HepG2 (cell line): ENCODE measurements at regions not wholly inside any gene's neighbourhood (a gene's known extent, or its start where the extent isn't known, plus 50 kb on each side); places are given as distances from the start of the nearest gene placed in this dataset.

Source experiments
- ATAC-seq: fragments of 200-7000 bp; cut with Tn5 transposase; 3 replicates; pipeline ENCODE4 v1.9.1; 2020; ENCODE audit warnings: mild to moderate bottlenecking, moderate library complexity
- BruUV-seq: library from RNA; stranded (reverse); fragments of 400-500 nt; replicated peaks from 2 replicates; lab custom pipeline; 2021; lab: Mats Ljungman, UMichigan
- CTCF ChIA-PET: fragments of 300-600 bp; formaldehyde crosslinking; extraction: SDS; loops from one replicate; lab custom pipeline; 2021; ENCODE audit warnings: low total read pairs, inconsistent platforms, low intra/inter-chr PET ratio; lab: Yijun Ruan, JAX
- POLR2A ChIA-PET: fragments of 350-600 bp; sonication (Branson Sonifier 250); formaldehyde crosslinking; loops from one replicate; lab custom pipeline; 2020; ENCODE audit warnings: antibody characterized with exemption, inconsistent platforms; lab: Yijun Ruan, JAX
- DNase-seq: peaks from one replicate; pipeline ENCODE4 v3.0.0-alpha.2; 2015; ENCODE audit warnings: low spot score
- FAIRE-seq: peaks from 3 replicates; lab custom pipeline; 2011; peaks lifted over from hg19 to GRCh38; lab: Jason Lieb, UNC
- H2AFZ ChIP-seq: one replicate; pipeline ENCODE4 v1.6.1; 2011; ENCODE audit warnings: low read length, inconsistent platforms
- H3K27ac ChIP-seq: fragments of 300-600 bp; 3 replicates; pipeline ENCODE4 v1.8.0; 2011; ENCODE audit warnings: mixed run types, mild to moderate bottlenecking, mixed read lengths, low read length, inconsistent platforms; ENCODE audit not compliant: insufficient read depth; ENCODE audit errors: extremely low read length
- H3K27me3 ChIP-seq, 2 experiments: fragments of 200-600 bp in 1 of 2; 2 replicates in 1 of 2; 3 replicates in 1 of 2; pipeline versions ENCODE4 v1.6.0 to v1.8.0; 2011; ENCODE audit warnings: low read length in 2 of 2, mild to moderate bottlenecking in 2 of 2, moderate library complexity in 2 of 2, inconsistent platforms in 1 of 2; ENCODE audit not compliant: insufficient read depth in 2 of 2, control insufficient read depth in 1 of 2
- H3K36me3 ChIP-seq, 2 experiments: fragments of 200-600 bp in 1 of 2; replicated peaks in 1 of 2; 2 replicates in 1 of 2; 3 replicates in 1 of 2; pipeline versions ENCODE4 v1.5.1 to v1.8.0; 2011; ENCODE audit warnings: low read length in 2 of 2, inconsistent platforms in 1 of 2; ENCODE audit not compliant: insufficient read depth in 2 of 2, control insufficient read depth in 1 of 2
- H3K4me1 ChIP-seq: 2 replicates; pipeline ENCODE4 v1.5.1; 2012; ENCODE audit warnings: low read length, inconsistent platforms; ENCODE audit not compliant: insufficient read depth
- H3K4me2 ChIP-seq: 2 replicates; pipeline ENCODE4 v1.6.0; 2011; ENCODE audit warnings: low read depth, low read length, inconsistent platforms
- H3K4me3 ChIP-seq, 3 experiments: fragments of 200-600 bp in 1 of 3; sonication (generic), shearing (Covaris generic) in 1 of 3; replicated peaks in 1 of 3; 2 replicates each; pipeline ENCODE4 v1.5.1; 2011 to 2016; ENCODE audit warnings: low read length in 3 of 3, inconsistent platforms in 2 of 3, low read depth in 2 of 3, mild to moderate bottlenecking in 2 of 3, control low read depth in 1 of 3, mixed read lengths in 1 of 3; ENCODE audit not compliant: insufficient read depth in 1 of 3
- H3K79me2 ChIP-seq: one replicate; pipeline ENCODE4 v1.6.1; 2011; ENCODE audit warnings: low read length, inconsistent platforms; ENCODE audit not compliant: insufficient read depth
- H3K9ac ChIP-seq: 2 replicates; pipeline ENCODE4 v1.6.0; 2011; ENCODE audit warnings: mild to moderate bottlenecking, low read depth, low read length, inconsistent platforms; ENCODE audit not compliant: insufficient read depth
- H3K9me3 ChIP-seq: 2 replicates; pipeline ENCODE4 v1.5.1; 2012; ENCODE audit warnings: mild to moderate bottlenecking, low read length
- H4K20me1 ChIP-seq: 2 replicates; pipeline ENCODE4 v1.6.0; 2011; ENCODE audit warnings: inconsistent platforms, mild to moderate bottlenecking, low read length, moderate library complexity; ENCODE audit not compliant: insufficient read depth
- ADNP ChIP-seq: sonication (generic); formaldehyde crosslinking; IDR thresholded peaks from 2 replicates; pipeline ENCODE4 v1.4.0; 2020; ENCODE audit warnings: missing genetic modification reagents
- FOXO1 ChIP-seq: sonication (generic); formaldehyde crosslinking; IDR thresholded peaks from 2 replicates; pipeline ENCODE4 v1.4.0; 2020; ENCODE audit warnings: missing genetic modification reagents
- HOXA7 ChIP-seq: sonication (generic); formaldehyde crosslinking; IDR thresholded peaks from 2 replicates; pipeline ENCODE4 v1.8.1; 2022; ENCODE audit warnings: mild to moderate bottlenecking, missing genetic modification reagents, moderate library complexity
- MIER3 ChIP-seq: IDR thresholded peaks from 2 replicates; pipeline ENCODE4 v1.6.1; 2016; ENCODE audit warnings: missing compliant biosample characterization, borderline replicate concordance
- RCOR2 ChIP-seq: IDR thresholded peaks from 2 replicates; pipeline ENCODE4 v1.6.1; 2016; ENCODE audit warnings: missing biosample characterization, missing genetic modification reagents
- ZNF484 ChIP-seq: sonication (generic); formaldehyde crosslinking; IDR thresholded peaks from 2 replicates; pipeline ENCODE4 v1.5.1; 2020; ENCODE audit warnings: mild to moderate bottlenecking, low read depth, missing genetic modification reagents, borderline replicate concordance
- WGBS: methylation state at CpG from one replicate; pipeline ENCODE4 v1.1.6; 2017; ENCODE audit warnings: low lambda C conversion rate; 5-methylcytosine and 5-hydroxymethylcytosine counted together
- in situ Hi-C: cut with HindIII; loops from 2 replicates; pipeline ENCODE4 v1.10.0; 2017; ENCODE audit warnings: low pct_unique_long_range_greater_than_20kb; ENCODE audit not compliant: extremely low pct_ligation_motif_present
- intact Hi-C: fragments of 100-400 bp; cut with micrococcal nuclease; formaldehyde crosslinking; loops from one replicate; pipeline ENCODE4 v1.10.0; 2022; ENCODE audit not compliant: unreplicated experiment
- TF ChIP-seq, protein P1 (sequence below): IDR thresholded peaks from 2 replicates; pipeline ENCODE4 v1.6.1; 2016

DNA sequence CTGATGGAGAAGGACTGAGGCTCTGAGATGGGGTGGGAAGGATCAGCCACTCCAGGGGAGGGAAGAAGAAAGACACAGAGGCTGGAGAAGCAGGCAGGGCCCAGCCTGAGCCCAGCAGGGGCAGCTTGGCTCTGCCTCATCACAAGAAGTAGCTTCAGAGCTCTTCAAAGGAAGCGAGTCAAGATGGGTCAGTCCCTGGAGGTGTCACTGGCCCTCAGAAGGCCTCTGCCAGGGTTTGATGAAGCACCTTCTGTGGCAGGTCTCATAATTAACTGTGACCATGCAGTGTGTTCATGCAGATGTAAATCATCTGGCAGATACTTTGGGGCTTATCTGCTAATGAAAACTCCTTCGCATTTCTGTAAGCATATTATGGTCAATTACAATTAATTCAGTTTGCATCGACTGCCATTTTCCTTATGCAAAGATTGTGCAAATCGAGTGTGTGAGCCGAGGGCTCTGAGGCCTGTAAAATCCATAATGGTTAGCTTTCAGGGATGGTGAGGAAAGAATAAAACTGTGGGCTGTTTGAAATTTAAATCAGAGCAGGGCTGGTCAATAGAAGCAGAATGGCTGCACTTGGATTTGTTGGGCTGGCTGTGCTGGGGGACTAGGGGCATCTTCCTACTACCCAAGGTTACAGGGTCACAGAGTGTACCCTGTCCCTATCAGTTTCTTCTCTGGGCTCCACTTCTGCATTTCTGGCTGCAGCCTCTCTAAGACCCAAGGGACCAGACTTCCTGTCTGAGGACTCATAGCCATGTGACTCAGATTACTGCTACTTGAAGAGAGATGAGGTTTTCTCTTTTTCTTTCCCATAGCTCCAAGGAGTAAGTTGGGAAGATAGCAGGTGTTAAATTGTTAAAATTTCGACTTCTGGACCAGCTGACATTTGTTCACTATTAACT lies 376.6 kb downstream of the DHX35 start:
- H3K9me3 ChIP-seq, result no peaks in the 10 kb centered on the region
- H4K20me1 ChIP-seq, result no peaks in the 10 kb centered on the region
- H3K4me3 ChIP-seq, result no peak overlapping the region
- ATAC-seq (no peak), FAIRE-seq (no peak), DNase-seq (no peak)
- BruUV-seq, result no TSS peak
- no peak overlapping the region for H3K27ac ChIP-seq
- H3K4me2 ChIP-seq, result no peak overlapping the region
- WGBS, result 2% methylated on average over 6 of the region's 6 CpGs
- H3K79me2 ChIP-seq, result no peaks in the 10 kb centered on the region
- H3K36me3 ChIP-seq, result no peaks in the 10 kb centered on the region
- H3K4me1 ChIP-seq, result no peaks in the 10 kb centered on the region
- ChIA-PET CTCF (no interaction called here), POLR2A (no interaction called here)
- in situ Hi-C loops (no loop called here), intact Hi-C loops (no loop called here)
- TF ChIP-seq HOXA7 (CRISPR knock-in tag) (no peak), MIER3 (no peak), RCOR2 (CRISPR knock-in tag) (no peak), ZNF484 (CRISPR knock-in tag) (no peak), FOXO1 (CRISPR knock-in tag) (no peak)
- no peaks in the 10 kb centered on the region for H3K27me3 ChIP-seq
- no peak overlapping the region for H2AFZ ChIP-seq
- H3K9ac ChIP-seq, result no peak overlapping the region

DNA sequence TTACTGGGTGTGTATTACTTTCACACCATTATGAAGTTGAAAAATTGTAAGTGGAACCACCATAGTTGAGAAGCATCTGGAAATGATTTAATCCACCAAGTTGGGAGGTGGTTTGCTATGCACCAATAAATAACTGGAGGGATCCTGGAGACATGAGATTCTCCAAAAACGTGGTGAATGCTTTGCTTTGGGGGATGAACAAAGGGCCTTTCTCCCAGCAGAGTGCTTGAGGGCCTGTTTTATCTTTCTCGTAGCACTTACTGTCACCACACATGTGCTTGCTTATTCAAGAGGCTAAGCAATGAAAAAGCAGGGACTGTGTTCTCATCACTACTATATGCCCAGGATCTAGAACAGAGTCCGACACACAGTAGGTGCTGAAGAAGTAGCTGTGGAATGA lies 371.1 kb downstream of the DHX35 start:
- 0 out of 2 replicates have a peak, but pooled peaks cover 4% of the 10 kb centered on the region for H3K9me3 ChIP-seq
- no peaks in the 10 kb centered on the region for H3K79me2 ChIP-seq
- no peaks in the 10 kb centered on the region for H3K4me1 ChIP-seq
- in situ Hi-C loops, result no loop called here
- DNase-seq, result no peak
- FAIRE-seq, result no peak
- no peak overlapping the region for H3K4me2 ChIP-seq
- 4% methylated on average over 3 of the region's 3 CpGs for WGBS
- BruUV-seq, result no TSS peak
- no peaks in the 10 kb centered on the region for H3K36me3 ChIP-seq
- no peak overlapping the region for H3K27ac ChIP-seq
- H4K20me1 ChIP-seq, result no peaks in the 10 kb centered on the region
- no peak overlapping the region for H2AFZ ChIP-seq
- H3K4me3 ChIP-seq, result no peak overlapping the region
- no peak for ATAC-seq
- no peaks in the 10 kb centered on the region for H3K27me3 ChIP-seq
- intact Hi-C loops, result no loop called here
- CTCF ChIA-PET, result no interaction called here
- H3K9ac ChIP-seq, result no peak overlapping the region
- POLR2A ChIA-PET, result no interaction called here
- TF ChIP-seq, protein P1, sequence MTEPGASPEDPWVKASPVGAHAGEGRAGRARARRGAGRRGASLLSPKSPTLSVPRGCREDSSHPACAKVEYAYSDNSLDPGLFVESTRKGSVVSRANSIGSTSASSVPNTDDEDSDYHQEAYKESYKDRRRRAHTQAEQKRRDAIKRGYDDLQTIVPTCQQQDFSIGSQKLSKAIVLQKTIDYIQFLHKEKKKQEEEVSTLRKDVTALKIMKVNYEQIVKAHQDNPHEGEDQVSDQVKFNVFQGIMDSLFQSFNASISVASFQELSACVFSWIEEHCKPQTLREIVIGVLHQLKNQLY (CRISPR knock-in tag), result no peak
- no peak for TF ChIP-seq ADNP
